GM21367 (cell line): ENCODE measurements at regions not wholly inside any gene's neighbourhood (a gene's known extent, or its start where the extent isn't known, plus 50 kb on each side); places are given as distances from the start of the nearest gene placed in this dataset.

Experiments
- ATAC-seq: cut with Tn5 transposase; IDR thresholded peaks from one replicate; pipeline ENCODE4 v1.9.1; 2021; ENCODE audit not compliant: unreplicated experiment

DNA sequence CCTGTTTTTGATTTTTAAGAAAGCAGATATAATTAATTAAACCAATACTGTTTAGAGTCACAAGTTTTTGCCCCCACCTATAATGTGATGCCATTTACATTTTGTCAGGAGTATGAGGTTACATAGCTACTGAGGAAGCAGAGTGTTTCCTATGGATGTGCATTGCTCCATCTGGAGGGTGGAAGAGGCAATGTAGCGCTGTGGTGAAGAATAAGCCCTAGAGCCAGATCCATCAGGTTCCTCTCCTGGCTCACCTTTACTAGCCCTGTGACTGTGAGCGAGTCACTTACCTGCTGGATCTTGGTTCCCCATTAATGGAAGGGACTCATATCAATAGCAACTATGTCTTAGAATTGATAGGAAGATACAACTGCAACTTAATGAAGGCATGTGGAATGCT lies 216.0 kb downstream of the GPAM start:
- ATAC-seq = no peak

DNA sequence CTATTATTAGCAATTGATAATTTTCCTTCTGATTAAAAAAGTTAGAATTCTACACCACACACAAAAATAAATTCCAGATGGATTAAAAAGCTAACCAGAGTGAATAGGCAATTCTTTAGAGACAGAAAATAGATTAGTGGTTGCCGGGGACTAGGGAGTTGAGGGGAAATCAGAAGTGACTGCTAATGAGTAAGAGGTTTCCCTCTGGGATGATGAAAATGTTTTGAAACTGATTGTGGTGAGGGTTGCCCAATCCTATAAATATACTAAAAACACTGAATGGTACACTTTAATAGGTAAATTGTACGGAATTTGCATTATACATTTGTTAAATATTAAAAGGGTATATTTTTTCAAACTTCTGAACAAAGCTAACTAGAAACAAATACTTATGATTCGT lies 214.9 kb downstream of the GPAM start:
- ATAC-seq = no peak

DNA sequence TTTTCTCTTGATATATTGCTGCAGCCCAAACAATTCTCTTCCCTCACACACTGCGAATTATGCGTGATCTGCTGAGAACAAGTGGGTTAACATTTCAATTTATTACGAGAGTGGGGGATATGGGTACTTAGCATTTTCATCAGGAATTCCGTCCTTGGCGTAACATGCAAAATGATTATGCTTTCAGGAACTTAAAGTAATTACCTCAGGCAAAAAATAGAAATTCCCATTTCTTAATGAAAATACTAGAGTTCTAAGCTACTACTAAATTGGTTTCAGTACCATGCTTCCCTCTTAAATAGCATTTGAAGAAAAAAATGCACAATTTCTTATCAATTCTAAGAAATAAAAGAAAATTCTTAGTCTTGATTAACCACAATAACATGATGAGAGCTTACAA lies 213.5 kb downstream of the GPAM start:
- ATAC-seq = no peak

DNA sequence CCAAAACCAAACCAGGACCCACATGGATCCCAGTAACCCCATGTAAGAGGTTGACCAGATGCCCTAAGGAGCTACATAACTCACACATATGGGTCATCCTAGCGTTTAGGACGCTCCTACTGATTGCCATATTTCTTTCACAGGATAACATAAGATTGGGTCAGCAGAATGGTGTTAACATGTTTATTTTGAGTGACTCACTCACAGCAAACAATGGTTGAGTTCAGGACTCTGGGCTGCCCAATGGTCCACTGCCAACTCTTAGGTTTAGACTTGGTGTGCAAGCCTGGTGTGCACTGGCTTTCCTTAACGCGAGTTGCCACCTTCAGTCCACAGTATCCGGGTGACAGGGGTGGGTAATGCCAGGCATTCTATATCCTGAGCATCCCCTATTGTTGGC lies 211.5 kb downstream of the GPAM start:
- no peak for ATAC-seq

DNA sequence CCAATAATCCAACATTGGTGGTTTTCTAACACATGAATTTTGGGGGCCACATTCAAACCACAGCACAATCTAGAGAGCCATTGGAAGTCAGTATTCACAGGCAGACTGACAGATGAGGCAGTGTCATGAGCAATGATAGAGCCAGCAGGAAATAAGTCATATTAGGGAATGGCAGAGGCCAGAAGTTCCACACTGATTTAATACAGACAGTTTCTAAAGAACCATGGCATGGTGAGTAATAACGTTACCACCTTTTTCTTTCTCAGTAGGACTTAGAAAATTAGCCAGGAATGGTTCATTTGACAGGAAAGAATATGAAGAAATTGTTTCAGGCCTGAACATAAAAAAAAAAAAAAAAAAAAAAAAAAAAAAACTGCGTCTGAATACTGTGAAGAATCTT lies 210.3 kb downstream of the GPAM start:
- ATAC-seq = no peak

DNA sequence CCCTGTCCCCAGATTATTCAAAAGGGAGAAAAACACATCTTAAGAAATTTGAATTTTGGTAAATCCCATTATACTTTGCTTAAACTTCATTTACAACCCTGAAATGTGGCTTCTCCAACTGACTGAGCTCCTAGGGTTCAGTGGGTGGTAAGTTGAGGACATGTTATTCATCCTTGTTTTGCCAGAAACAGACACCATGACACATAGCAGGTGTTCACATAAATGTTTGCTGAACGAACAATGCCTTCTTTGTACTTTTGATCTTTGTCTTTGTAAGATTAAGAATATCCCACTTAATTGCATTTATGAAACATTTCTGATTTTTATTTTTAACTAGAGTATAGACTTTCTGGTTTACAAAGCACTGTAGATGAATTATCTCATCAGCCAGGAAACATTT lies 209.7 kb downstream of the GPAM start:
- ATAC-seq = no peak

DNA sequence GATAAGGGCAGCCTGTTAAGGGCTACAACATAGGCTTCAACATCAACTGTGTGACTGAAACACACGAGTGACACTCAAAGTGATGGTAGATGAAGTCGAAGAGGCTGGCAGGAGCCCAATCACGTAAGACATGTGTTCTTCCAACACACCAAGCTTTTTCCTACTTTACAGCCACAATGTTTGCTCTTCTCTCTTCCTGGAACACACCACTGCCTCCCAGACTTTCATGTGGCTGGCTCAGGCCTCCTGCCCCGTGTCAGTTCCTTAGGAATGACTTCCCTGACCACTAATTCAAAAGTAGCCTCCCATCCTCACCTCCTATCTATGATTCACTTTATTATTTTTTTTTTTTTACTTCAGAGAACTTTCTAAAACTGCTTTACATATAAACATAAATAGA lies 209.2 kb downstream of the GPAM start:
- ATAC-seq = no peak

DNA sequence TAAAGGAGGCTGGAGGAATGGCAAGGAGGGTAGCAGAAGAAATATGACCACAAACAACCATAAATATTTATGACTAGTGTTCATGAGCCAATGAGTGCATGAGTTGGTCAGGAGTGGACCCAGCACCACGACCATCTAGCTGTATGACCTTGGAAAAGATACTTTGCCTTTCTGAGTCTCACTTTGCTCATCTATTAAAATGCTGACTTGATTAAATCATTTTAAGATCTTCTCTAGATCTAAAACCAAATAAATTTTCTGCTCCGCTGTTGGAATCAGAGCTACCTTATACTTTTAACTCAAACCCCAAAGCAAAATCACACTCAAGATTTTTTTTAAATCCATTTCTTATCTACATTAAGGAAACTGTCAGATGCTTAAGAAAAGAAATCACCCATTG lies 207.0 kb downstream of the GPAM start:
- no peak for ATAC-seq

DNA sequence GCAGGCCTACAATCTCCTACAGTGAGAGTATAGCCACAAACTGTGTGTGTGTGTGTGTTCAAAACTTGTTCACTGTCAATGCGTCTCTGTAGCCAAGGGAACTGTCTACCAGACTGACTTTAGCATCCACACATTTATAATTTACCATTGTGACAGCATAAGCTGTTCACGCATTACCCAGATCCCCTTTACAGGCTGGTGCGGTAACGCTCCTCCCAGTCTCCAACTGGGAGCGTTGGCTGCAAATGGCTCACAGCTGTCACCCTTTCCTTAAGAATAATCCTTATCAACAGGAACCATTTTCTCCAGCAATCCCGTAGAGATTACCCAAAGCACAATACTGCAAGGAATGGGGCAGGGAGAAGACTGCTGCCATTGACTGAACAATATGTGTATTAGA lies 199.5 kb downstream of the GPAM start:
- no peak for ATAC-seq

DNA sequence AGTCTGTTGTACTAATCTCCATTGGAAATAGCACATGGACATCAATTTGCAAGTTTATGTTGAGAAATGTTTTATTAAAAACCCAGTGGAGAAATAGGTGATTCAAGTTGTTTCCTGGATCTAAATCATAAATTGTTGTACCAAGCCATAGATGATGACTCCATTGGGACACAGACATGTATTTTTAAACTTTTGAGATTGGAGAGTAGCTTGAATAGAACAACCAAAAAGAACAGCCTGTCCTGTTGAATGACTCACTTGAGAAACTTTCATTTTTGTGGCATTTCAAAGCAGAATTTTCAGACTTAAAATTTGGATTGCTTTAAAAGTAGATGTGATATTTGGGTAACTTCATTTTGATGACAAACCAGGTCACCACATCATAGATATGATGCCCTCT lies 197.5 kb downstream of the GPAM start:
- no peak for ATAC-seq

DNA sequence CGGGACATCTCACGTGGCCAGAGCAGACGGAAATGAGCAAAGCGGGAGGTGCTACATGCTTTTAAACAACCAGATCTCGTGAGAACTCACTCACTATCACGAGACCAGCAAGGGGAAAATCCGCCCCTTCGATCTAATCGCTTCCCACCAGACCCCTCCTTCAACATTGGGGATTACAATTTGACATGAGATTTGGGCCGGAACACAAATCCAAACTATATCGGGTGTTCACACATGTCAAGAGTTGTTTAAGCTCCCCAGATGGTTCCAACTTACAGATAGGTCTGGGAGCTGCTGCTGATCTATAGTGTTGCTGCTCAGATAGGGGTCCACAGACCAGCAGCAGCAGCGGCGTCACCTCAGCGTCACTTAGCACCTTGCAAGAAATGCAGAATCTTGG lies 194.9 kb downstream of the GPAM start:
- no peak for ATAC-seq

DNA sequence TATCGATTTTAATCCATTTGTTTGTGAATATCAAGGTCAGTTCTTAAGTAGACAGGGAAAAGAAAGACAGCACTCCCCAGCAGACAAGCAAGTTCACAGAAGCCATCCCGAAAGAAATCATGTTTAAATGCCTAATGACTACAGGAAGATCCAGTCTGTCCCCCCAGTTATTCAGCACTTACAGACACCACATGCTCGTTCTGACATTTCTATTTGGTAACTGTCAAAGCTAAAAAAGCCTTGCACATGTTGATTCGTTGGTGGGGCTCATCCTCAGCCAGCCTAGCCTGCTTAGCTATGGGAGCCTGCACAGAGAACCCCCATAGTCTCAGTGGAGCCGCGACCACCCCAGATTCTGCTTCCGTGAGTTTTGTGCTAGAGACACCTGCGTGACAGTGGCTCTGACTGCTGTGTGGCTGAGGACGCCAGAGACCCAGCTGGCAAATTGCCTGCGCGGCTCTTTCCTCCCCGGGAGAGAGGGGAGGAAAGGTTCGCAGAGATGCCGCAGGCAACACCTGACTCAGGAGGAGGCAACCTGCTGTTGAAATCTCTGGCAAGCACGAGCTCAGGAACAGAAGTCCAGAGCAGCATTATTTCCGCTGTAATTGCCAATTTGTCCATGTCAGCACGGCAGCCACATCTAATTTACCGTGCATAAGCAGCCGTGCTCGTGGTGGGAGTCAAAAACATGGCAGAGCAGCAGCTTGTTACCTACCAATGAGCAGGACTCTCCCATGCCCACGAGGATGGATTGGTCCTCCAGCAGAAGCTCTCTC lies 194.2 kb downstream of the GPAM start:
- no peak for ATAC-seq

DNA sequence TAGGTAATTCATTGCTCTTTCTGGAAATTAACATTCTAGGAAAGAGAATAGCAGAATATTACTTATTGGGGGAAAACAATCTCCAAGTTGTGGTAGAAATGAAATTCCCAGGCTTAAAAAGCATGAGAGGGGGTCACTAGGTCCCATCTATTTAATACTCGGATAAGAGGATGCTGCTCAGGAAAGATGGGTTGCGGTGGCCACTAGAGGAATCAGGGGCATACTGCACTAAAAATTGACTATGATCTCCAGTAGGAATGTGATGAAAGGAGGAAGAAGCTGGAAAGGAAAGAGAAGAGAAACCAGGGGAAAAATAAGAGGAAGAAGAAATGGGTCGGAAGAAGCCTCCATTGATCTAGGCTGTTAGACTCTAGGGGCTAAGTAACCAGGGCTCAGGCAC lies 192.8 kb downstream of the GPAM start:
- no peak for ATAC-seq

DNA sequence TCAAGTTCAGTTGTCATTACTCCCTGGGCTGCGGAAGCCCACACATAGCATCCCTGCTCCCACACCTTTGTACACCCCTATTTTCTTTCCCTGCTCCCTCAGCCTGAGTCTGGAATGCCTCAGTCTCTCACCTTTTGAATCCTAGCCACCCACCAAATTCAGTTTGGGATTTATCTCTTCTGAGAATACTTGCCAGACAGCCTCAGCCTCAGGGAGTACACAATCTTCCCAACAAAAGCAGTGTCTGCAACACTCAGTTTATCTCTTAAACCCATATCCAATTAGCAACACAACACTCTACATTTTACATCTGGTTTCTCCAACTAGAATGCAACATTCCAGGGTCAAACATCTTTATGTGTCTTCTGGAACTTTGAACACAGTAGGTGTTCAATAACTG lies 190.2 kb downstream of the GPAM start:
- ATAC-seq = no peak

DNA sequence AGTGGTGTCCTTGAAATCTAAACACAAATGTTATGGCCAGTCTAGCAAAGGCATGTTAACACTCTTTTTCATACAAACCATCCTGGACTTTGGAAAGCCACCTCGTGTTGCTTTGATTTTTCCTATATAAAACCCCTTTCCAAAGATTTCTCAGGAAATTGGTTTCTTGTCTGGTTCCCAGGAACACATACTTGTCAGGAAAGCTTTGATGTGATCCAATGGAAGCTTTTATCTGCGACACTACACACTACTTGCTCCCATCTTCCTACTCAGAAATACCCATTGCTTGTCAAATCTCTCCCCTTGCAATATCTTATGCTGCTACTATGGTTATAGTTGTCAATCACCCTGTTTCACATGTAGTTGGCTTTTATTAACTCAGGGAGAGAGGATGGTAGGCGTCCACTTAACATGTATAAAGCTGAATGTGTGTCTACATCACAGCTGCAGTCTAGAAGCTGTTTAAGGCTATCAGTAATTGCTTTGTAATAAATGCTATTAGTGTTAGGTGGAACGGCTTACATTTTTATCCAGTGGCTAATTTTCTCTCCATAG lies 189.6 kb downstream of the GPAM start:
- no peak for ATAC-seq

DNA sequence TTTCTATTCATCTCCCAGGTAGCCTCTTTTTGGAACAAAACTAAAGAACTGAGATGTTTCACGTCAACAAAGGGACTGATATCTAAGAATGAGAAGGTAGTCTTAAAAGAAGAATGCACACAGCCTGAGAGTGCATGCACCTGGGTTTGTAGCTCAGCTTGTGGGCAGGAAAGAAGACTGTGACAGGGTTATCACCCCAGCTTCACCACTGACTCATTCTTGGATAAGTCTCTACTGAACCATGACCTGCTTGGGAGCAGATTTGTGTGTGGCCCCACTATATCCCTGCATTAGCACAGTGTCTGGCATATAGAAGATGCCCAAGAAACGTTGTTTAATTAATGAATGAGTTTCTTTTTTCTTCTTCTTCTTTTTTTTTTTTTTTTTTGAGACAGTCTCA lies 187.5 kb downstream of the GPAM start:
- ATAC-seq = peak; percentile 96

DNA sequence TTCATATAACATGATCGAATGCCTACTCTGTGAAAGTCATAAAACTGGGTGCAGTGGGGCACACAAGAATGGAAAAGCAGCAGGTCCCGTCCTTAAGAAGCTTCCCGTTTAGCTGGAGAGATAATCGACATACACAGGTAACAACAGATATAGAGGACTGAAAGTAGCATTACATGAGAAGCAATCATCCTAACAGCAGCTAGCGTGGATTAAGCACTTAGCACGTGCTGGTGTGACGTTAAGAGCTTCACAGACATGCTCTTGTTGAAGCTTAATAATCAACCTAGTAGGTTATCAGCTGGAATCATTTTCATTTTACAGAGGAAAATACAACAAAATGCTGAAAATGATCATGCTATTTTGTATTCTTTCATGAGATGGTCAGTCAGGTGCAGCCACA lies 184.8 kb downstream of the GPAM start:
- no peak for ATAC-seq

DNA sequence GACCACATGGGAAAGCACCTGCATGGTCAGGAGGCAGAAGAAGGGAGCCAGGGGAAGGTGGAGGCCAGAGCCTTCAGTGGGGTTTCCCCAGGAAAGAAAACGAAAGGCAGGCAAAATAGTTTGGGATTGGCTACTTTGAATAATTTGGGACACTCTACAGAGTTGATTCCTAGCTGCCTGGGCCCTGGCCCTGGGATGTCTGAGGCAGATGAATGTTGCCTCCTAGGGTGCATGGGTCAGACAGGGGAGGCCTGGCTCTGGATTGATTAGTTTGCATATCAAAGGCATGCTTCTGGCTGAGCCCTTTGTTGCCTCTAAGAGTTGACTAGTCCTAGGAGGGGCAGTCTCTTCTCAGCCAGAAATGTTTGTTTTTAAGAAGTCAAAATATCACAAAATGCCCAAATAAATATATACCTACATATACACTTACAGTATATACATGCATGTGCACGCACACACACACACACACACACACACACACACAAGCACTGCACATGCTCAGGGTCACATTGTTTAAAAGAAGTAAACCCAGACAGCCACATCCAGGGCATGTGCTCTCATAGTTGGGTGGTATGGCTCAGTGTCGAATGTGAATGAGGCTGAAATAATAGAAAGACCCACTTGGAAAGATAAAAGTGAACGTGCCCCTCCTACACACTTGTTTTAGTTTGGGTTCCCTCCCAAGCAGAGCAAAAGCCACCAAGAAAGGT lies 184.2 kb downstream of the GPAM start:
- no peak for ATAC-seq

DNA sequence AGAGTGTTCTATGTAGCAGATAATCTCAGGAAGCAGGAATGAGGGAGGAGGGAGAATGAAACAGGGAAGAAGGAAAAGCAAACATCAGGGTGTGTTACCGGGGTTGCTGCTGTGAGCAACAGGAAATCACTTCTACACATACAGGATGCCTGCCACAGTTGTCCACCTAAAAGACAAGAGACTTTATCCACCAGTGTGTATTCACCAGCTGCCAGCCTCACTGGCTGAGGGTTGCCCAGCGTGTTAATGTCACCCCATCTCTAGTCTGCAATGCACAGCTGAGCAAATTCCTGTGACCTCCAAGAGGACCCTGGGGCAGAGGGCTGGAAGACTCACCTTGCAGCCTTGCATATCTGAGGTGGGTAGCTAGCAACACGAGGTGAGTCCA lies 183.7 kb downstream of the GPAM start:
- no peak for ATAC-seq

DNA sequence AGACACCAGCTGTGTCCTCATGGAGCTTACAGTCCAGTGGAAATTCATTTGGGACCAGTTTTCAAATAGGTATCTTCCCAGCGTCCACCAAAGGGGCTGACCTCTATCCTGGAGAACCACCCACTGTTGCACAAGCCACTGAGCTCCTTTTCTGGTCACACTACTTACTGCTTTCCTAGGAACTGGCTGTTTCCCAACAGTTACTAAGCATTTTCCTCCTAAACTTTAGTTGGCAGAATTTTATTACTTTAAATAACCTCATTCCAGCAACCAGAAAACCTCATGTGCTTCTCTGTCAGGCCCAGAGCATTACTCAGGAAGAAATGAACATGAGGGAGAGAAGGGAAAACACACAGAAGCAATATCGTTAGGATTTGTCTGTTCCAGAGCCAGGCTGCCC lies 183.1 kb downstream of the GPAM start:
- ATAC-seq = no peak

DNA sequence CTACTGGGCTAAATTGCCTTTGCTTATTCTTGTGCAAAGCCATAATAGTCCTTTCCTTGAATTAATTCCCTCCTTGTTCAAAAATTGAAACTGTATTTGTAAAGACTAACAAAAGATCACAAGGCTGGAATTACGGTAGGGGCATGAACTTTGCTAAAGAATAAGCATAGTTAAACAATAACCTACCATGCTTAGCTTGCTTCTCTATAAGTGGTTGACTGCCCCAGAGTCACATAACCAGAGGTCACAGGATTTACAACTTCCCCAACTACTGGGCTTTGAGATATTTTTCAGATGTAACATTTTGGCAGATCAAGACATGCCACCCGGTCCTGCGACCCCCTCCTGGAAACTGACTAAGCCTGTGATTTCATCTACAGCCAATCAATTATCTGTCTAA lies 181.4 kb downstream of the GPAM start:
- no peak for ATAC-seq

DNA sequence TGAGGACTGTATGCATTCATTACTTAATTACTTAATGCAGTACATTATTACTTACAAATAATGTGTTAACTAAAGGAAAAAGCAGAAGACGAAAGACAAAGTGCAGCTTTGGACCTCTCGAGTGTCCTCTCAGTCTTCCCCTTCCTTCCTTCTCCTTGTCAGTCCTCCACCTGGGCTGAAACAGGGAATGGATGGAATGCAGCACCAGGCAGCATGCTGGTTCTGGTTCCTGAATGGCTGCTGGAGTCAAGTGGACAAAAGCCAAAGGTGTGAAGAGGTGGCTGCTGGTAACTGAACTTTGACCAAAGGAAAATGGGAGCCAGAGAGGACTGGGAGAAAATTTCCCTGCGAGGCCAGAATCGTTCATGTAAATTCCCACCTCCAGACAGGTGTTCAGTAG lies 179.5 kb downstream of the GPAM start:
- ATAC-seq = no peak

DNA sequence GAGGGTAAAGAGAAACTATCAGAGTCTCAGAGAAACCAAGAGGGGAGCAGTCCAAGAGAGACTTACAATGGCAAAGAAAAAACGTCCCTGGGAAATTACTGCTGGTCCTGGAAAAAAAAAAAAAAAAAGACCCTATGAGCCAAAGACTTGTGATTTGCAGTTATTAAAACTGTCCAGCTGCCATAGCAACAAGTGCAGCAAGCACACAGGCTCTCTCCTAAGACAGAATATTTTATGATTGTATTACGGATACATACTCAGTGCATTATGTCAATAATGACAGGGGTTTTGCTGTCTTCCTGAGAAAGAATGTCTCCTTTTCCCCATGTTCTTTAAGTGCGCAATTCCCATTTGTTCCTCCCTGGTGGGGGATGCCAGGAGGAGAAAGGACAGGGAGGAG lies 178.5 kb downstream of the GPAM start:
- no peak for ATAC-seq
